GM12891 (cell line): ENCODE measurements at regions not wholly inside any gene's neighbourhood (a gene's known extent, or its start where the extent isn't known, plus 50 kb on each side); places are given as distances from the start of the nearest gene placed in this dataset.

Source experiments
- PAX5 ChIP-seq: IDR thresholded peaks from 2 replicates; pipeline ENCODE4 v1.6.1; 2011; ENCODE audit warnings: low read length, moderate library complexity, mild to moderate bottlenecking; ENCODE audit not compliant: insufficient read depth, severe bottlenecking
- POLR2A ChIP-seq: IDR thresholded peaks from 2 replicates; pipeline ENCODE4 v1.6.1; 2011; ENCODE audit warnings: low read depth, low read length, control low read depth
- POLR2AphosphoS5 ChIP-seq: IDR thresholded peaks from 2 replicates; pipeline ENCODE4 v1.6.1; 2011; ENCODE audit warnings: low read depth, low read length, control low read depth
- POU2F2 ChIP-seq: IDR thresholded peaks from 2 replicates; pipeline ENCODE4 v1.6.1; 2011; ENCODE audit warnings: low read depth, mild to moderate bottlenecking, control low read depth, low read length, moderate library complexity
- SPI1 ChIP-seq: IDR thresholded peaks from 2 replicates; pipeline ENCODE4 v1.6.1; 2011; ENCODE audit warnings: low read depth, low read length, control low read depth
- TAF1 ChIP-seq: IDR thresholded peaks from 2 replicates; pipeline ENCODE4 v1.6.1; 2011; ENCODE audit warnings: low read depth, low read length, control low read depth

GRCh38 chr5:122559676-122560075 is 215.2 kb upstream of the SNX2 start:
- TF ChIP-seq POLR2AphosphoS5: no peak
- no peak for TF ChIP-seq POLR2A
- TF ChIP-seq TAF1: no peak
- no peak for TF ChIP-seq PAX5
- no peak for TF ChIP-seq POU2F2
- no peak for TF ChIP-seq SPI1
